Lower lobe of right lung (tissue), 2 donors: ENCODE measurements at regions not wholly inside any gene's neighbourhood (a gene's known extent, or its start where the extent isn't known, plus 50 kb on each side); places are given as distances from the start of the nearest gene placed in this dataset.

ENCODE experiments used
- ATAC-seq, 2 donors: fragments of 200-7000 bp; cut with Tn5 transposase; one replicate each; pipeline ENCODE4 v1.9.1; 2020 to 2022; ENCODE audit warnings: mild to moderate bottlenecking in 2 of 2, moderate library complexity in 2 of 2
- DNase-seq: peaks from one replicate; pipeline ENCODE4 v3.0.0-alpha.2; 2020
- H3K27ac ChIP-seq: fragments of 200-600 bp; one replicate; pipeline ENCODE4 v1.8.0; 2022
- H3K27me3 ChIP-seq: fragments of 200-600 bp; one replicate; pipeline ENCODE4 v1.8.0; 2022; ENCODE audit warnings: low read depth
- H3K36me3 ChIP-seq: fragments of 200-600 bp; one replicate; pipeline ENCODE4 v1.8.0; 2022; ENCODE audit warnings: mild to moderate bottlenecking
- H3K4me1 ChIP-seq: fragments of 200-600 bp; one replicate; pipeline ENCODE4 v1.8.0; 2022
- H3K4me3 ChIP-seq: fragments of 200-600 bp; one replicate; pipeline ENCODE4 v1.8.0; 2022; ENCODE audit warnings: mild to moderate bottlenecking
- H3K9me3 ChIP-seq: fragments of 200-600 bp; one replicate; pipeline ENCODE4 v1.8.0; 2022
- CTCF ChIP-seq: fragments of 200-600 bp; IDR thresholded peaks from one replicate; pipeline ENCODE4 v1.8.0; 2022; ENCODE audit warnings: antibody characterized with exemption, mild to moderate bottlenecking
- intact Hi-C: fragments of 100-400 bp; cut with DNase I; formaldehyde crosslinking; loops from one replicate; pipeline ENCODE4 v1.11.0; 2022
- donor health status: DM: no; HTN: yes; CAD: no; lungs with severe emphysema.

GRCh38 chr4:32251126-32251525, 1531.0 kb downstream of the PCDH7 start:
- Histone ChIP-seq H3K27ac (no peak overlapping the region), H3K4me1 (no peaks in the 10 kb centered on the region), H3K4me3 (no peak overlapping the region), H3K27me3 (no peaks in the 10 kb centered on the region), H3K9me3 (no peaks in the 10 kb centered on the region), H3K36me3 (no peaks in the 10 kb centered on the region)
- no peak for ATAC-seq
- no peak for TF ChIP-seq CTCF
- DNase-seq, result no peak
- intact Hi-C loops, result no loop called here

GRCh38 chr4:32251926-32252325, 1531.8 kb downstream of the PCDH7 start:
- no peaks in the 10 kb centered on the region for H3K36me3 ChIP-seq
- intact Hi-C loops, result no loop called here
- DNase-seq, result no peak
- no peak for TF ChIP-seq CTCF
- H3K9me3 ChIP-seq, result no peaks in the 10 kb centered on the region
- H3K4me1 ChIP-seq, result no peaks in the 10 kb centered on the region
- H3K4me3 ChIP-seq, result no peak overlapping the region
- ATAC-seq, result no peak
- no peaks in the 10 kb centered on the region for H3K27me3 ChIP-seq
- no peak overlapping the region for H3K27ac ChIP-seq

GRCh38 chr4:32254216-32254615, 1534.0 kb downstream of the PCDH7 start:
- no peak for TF ChIP-seq CTCF
- Histone ChIP-seq H3K4me3 (no peak overlapping the region), H3K9me3 (no peaks in the 10 kb centered on the region), H3K36me3 (no peaks in the 10 kb centered on the region), H3K27ac (no peak overlapping the region), H3K4me1 (no peaks in the 10 kb centered on the region), H3K27me3 (no peaks in the 10 kb centered on the region)
- intact Hi-C loops, result no loop called here
- no peak for DNase-seq
- no peak for ATAC-seq

- no peaks in the 10 kb centered on the region for H3K27me3 ChIP-seq
- ATAC-seq (no peak), DNase-seq (no peak)
- no peak for TF ChIP-seq CTCF
- H3K36me3 ChIP-seq, result no peaks in the 10 kb centered on the region
- no peaks in the 10 kb centered on the region for H3K9me3 ChIP-seq
- H3K27ac ChIP-seq, result no peak overlapping the region
- intact Hi-C loops, result no loop called here
- no peak overlapping the region for H3K4me3 ChIP-seq
- H3K4me1 ChIP-seq, result no peaks in the 10 kb centered on the region
Measured at GRCh38 chr4:32258986-32259385, 1538.8 kb downstream of the PCDH7 start.

GRCh38 chr4:32261196-32261595, 1541.0 kb downstream of the PCDH7 start:
- no peak overlapping the region for H3K4me3 ChIP-seq
- no peak for TF ChIP-seq CTCF
- no peak overlapping the region for H3K27ac ChIP-seq
- H3K27me3 ChIP-seq, result no peaks in the 10 kb centered on the region
- ATAC-seq (no peak), DNase-seq (no peak)
- H3K4me1 ChIP-seq, result no peaks in the 10 kb centered on the region
- no peaks in the 10 kb centered on the region for H3K9me3 ChIP-seq
- no peaks in the 10 kb centered on the region for H3K36me3 ChIP-seq
- intact Hi-C loops, result no loop called here

- Histone ChIP-seq H3K27me3 (no peaks in the 10 kb centered on the region), H3K36me3 (no peaks in the 10 kb centered on the region), H3K4me1 (no peaks in the 10 kb centered on the region), H3K9me3 (no peaks in the 10 kb centered on the region), H3K27ac (no peak overlapping the region), H3K4me3 (no peak overlapping the region)
- no peak for TF ChIP-seq CTCF
- intact Hi-C loops, result no loop called here
- ATAC-seq, result no peak
- DNase-seq, result no peak
Measured at GRCh38 chr4:32268863-32269262, 1548.7 kb downstream of the PCDH7 start.
